Peyer's patch (tissue), 4 donors: ENCODE measurements at regions not wholly inside any gene's neighbourhood (a gene's known extent, or its start where the extent isn't known, plus 50 kb on each side); places are given as distances from the start of the nearest gene placed in this dataset.

Source experiments
- DNase-seq, 3 donors: peaks; one replicate each; pipeline ENCODE4 v3.0.0-alpha.2; 2017 to 2019
- H3K27ac ChIP-seq, 4 donors: fragments of 200-600 bp; sonication (generic); one replicate each; pipeline ENCODE4 v1.5.1; 2016 to 2019
- H3K27me3 ChIP-seq, 2 donors: fragments of 200-600 bp; sonication (generic); one replicate each; pipeline ENCODE4 v1.5.1; 2019
- H3K36me3 ChIP-seq, 3 donors: fragments of 200-600 bp; sonication (generic); one replicate each; pipeline ENCODE4 v1.5.1; 2016 to 2019
- H3K4me1 ChIP-seq, 4 donors: fragments of 200-600 bp; sonication (generic); one replicate each; pipeline ENCODE4 v1.5.1; 2016 to 2019
- H3K4me3 ChIP-seq, 4 donors: fragments of 200-600 bp; sonication (generic); 1 replicate in 3 of 4; 2 replicates in 1 of 4; pipeline ENCODE4 v1.5.1; 2016 to 2019; ENCODE audit warnings: mild to moderate bottlenecking in 1 of 4
- H3K9me3 ChIP-seq, 4 donors: fragments of 200-600 bp; sonication (generic); one replicate each; pipeline ENCODE4 v1.5.1; 2016 to 2019; ENCODE audit warnings: mild to moderate bottlenecking in 1 of 4
- POLR2A ChIP-seq, 2 donors: fragments of 450-650 bp; IDR thresholded peaks; one replicate each; pipeline ENCODE4 v1.5.1; 2017; ENCODE audit warnings: antibody characterized with exemption in 2 of 2, mild to moderate bottlenecking in 2 of 2, moderate library complexity in 2 of 2
- TF ChIP-seq, protein P1 (sequence below), 6 experiments: fragments of 450-650 bp in 4 of 6; fragments of 200-600 bp in 2 of 6; sonication (generic) in 1 of 6; IDR thresholded peaks; one replicate each; pipeline ENCODE4 v1.5.1; 2017 to 2019; ENCODE audit warnings: antibody characterized with exemption in 6 of 6, mild to moderate bottlenecking in 3 of 6, moderate library complexity in 1 of 6

DNA sequence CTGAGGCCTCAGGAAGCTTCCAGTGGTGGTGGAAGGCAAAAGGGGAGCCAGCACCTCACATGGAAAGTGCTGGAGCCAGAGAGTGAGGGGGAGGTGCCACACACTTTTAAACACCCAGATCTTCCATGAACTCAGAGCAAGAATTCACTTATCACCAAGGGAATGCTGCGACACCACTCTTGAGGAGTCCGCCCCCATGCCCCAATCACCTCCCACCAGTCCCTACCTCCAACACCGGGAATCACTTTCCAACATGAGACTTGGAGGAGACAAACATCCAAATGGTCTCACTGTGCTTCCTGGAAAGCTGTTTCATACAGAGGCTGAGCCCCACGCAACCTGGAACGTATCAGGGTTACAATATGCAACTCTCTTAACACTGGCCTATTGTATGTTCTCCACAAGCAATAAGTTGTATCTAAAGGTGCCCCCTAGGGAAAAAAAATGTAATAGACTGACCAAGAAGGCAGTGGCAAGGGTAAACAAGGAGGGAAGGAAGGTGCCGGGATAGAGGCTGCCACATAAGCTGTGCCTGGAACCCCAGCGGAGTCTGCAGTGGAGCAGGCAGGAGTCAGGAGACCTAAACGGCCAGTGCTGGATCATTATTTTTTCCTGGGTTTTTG is 106.7 kb upstream of the FOXF1 start:
- no peak overlapping the region for H3K4me3 ChIP-seq
- H3K9me3 ChIP-seq = no peaks in the 10 kb centered on the region
- H3K36me3 ChIP-seq = no peaks in the 10 kb centered on the region
- no peaks in the 10 kb centered on the region for H3K4me1 ChIP-seq
- TF ChIP-seq, protein P1, sequence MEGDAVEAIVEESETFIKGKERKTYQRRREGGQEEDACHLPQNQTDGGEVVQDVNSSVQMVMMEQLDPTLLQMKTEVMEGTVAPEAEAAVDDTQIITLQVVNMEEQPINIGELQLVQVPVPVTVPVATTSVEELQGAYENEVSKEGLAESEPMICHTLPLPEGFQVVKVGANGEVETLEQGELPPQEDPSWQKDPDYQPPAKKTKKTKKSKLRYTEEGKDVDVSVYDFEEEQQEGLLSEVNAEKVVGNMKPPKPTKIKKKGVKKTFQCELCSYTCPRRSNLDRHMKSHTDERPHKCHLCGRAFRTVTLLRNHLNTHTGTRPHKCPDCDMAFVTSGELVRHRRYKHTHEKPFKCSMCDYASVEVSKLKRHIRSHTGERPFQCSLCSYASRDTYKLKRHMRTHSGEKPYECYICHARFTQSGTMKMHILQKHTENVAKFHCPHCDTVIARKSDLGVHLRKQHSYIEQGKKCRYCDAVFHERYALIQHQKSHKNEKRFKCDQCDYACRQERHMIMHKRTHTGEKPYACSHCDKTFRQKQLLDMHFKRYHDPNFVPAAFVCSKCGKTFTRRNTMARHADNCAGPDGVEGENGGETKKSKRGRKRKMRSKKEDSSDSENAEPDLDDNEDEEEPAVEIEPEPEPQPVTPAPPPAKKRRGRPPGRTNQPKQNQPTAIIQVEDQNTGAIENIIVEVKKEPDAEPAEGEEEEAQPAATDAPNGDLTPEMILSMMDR (IDR thresholded peaks at IDR 0.05) = no peak
- no peak for TF ChIP-seq POLR2A (IDR thresholded peaks at IDR 0.05)
- no peaks in the 10 kb centered on the region for H3K27me3 ChIP-seq
- no peak overlapping the region for H3K27ac ChIP-seq
- no peak for DNase-seq

DNA sequence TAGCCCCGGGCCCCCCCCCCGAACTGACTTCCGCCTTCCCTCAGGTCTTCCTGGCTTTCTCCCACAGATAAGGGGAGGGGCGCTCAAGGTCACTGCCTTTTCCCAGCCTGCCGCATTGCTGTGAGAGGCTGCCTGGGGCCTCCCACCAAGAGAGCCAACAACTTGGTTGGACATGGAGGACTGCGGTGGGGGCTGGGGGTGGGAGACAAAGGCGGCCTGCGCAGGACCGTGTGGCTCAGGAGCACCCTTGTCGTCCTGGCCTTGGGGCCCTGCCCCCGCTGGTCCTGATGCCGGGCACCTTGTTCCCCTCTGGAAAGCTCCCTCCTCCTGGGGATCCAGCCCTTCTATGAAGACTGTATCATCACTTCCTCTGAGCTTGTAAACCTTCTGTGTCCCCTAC is 105.6 kb upstream of the FOXF1 start:
- Histone ChIP-seq H3K27ac (no peak overlapping the region), H3K9me3 (no peaks in the 10 kb centered on the region), H3K4me3 (no peak overlapping the region), H3K4me1 (no peaks in the 10 kb centered on the region), H3K27me3 (no peaks in the 10 kb centered on the region), H3K36me3 (no peaks in the 10 kb centered on the region)
- TF ChIP-seq POLR2A (IDR thresholded peaks at IDR 0.05) = no peak
- TF ChIP-seq, protein P1 (IDR thresholded peaks at IDR 0.05) = no peak
- DNase-seq = no peak

DNA sequence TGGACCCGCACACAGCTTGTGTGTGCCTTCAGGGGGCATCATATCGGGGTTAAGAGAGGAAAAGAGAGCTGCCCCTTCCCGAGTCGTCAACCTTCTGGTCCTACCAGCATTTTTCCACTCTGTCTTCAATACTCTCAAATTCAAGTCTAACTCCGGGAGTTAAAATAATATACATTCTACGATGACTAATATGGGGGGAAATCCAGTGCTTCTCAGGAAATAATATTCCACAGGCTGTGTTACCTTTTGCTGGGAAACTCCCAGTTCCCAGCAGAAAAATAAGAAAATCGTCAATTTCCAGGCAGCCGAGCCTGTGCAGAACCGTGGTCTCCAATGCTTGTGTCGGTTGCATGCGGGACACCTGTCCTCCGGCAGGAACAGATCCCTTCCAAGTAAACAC is 105.0 kb upstream of the FOXF1 start:
- H3K9me3 ChIP-seq = no peaks in the 10 kb centered on the region
- TF ChIP-seq, protein P1 (IDR thresholded peaks at IDR 0.05) = no peak
- no peak for TF ChIP-seq POLR2A (IDR thresholded peaks at IDR 0.05)
- H3K36me3 ChIP-seq = no peaks in the 10 kb centered on the region
- DNase-seq = no peak
- H3K27ac ChIP-seq = no peak overlapping the region
- H3K4me1 ChIP-seq = no peaks in the 10 kb centered on the region
- H3K27me3 ChIP-seq = no peaks in the 10 kb centered on the region
- no peak overlapping the region for H3K4me3 ChIP-seq

DNA sequence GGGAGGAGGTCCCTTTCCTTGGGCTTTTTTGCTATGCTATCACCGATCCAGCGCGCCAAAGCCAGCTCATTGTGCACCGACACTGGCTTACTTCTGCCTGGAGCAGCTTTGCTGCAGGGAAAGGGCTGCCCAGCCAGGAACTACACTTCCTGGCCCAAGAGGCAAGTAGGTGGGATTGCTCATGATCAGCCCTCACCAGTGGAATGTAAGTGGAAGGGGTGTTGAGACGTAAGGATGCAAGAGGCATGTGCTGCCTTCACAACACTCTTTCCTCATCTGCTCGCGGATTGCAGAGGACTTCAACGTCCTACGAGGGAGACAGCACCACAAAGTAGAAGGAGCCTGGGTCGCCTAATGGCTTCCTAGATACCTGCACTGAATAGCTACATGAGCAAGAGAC is 104.3 kb upstream of the FOXF1 start:
- Histone ChIP-seq H3K4me3 (no peak overlapping the region), H3K36me3 (no peaks in the 10 kb centered on the region), H3K27me3 (no peaks in the 10 kb centered on the region), H3K9me3 (no peaks in the 10 kb centered on the region), H3K4me1 (no peaks in the 10 kb centered on the region), H3K27ac (no peak overlapping the region)
- no peak for TF ChIP-seq POLR2A (IDR thresholded peaks at IDR 0.05)
- TF ChIP-seq, protein P1 (IDR thresholded peaks at IDR 0.05) = no peak
- no peak for DNase-seq

DNA sequence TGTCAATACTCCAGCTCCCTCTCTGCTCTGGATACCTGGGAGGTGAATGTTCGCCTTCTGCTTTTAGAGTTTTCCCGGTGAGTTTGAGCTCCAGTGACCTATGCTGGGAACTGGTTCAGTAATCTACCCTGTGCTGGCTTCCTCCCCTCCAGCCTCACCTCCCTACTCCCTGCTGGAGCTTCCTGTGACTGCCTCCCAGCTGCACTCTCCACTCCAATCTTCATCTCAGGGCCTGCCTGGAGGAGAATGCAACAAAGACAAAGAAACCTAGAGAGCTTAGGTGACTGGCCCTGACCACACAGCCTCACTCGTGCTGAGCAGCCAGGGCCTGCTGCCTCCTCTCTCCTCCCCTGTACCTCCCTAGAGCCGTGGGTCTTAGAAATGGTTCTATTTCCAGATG is 101.6 kb upstream of the FOXF1 start:
- TF ChIP-seq POLR2A (IDR thresholded peaks at IDR 0.05) = no peak
- TF ChIP-seq, protein P1 (IDR thresholded peaks at IDR 0.05) = no peak
- Histone ChIP-seq H3K27me3 (no peaks in the 10 kb centered on the region), H3K36me3 (no peaks in the 10 kb centered on the region), H3K4me1 (no peaks in the 10 kb centered on the region), H3K9me3 (no peaks in the 10 kb centered on the region), H3K4me3 (no peak overlapping the region), H3K27ac (no peak overlapping the region)
- no peak for DNase-seq

DNA sequence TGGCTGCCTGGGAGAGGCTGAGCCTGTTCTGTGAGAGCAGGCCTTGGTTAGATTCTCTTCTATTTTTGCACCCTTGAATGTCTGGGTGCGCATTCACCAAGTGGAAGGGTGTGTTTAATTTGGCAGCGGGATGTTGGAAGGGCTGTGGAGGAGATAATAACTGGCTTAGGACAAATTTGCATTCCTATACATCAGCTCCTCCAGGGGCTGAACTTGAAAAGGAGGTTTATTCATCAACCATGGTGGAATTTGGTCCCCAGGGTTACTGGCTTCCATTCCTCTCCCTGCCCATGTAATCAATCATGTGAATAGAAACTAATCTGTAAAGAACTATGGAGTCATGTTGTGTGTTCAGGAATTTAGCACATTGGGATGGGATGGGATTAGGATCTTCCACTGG is 100.2 kb upstream of the FOXF1 start:
- no peaks in the 10 kb centered on the region for H3K36me3 ChIP-seq
- H3K27ac ChIP-seq = no peak overlapping the region
- no peaks in the 10 kb centered on the region for H3K9me3 ChIP-seq
- H3K4me3 ChIP-seq = no peak overlapping the region
- no peak for TF ChIP-seq POLR2A (IDR thresholded peaks at IDR 0.05)
- TF ChIP-seq, protein P1 (IDR thresholded peaks at IDR 0.05) = no peak
- no peaks in the 10 kb centered on the region for H3K4me1 ChIP-seq
- DNase-seq = no peak
- no peaks in the 10 kb centered on the region for H3K27me3 ChIP-seq
